ENCODE measurements at regions not wholly inside any gene's neighbourhood (a gene's known extent, or its start where the extent isn't known, plus 50 kb on each side); places are given as distances from the start of the nearest gene placed in this dataset.

GRCh38 chr5:8258801-8259200, 389.9 kb downstream of the MTRR start:
- no peak overlapping the region for H3K27ac ChIP-seq (ENCODE audit: extremely low read length, insufficient read depth, low read length)
- in situ Hi-C loops (cut with HindIII; ENCODE audit: extremely low pct_ligation_motif_present, low pct_unique_long_range_greater_than_20kb) (no loop called here), intact Hi-C loops (cut with micrococcal nuclease; ENCODE audit: unreplicated experiment) (no loop called here)
- DNase-seq (ENCODE audit: low spot score) (no peak), FAIRE-seq (no peak), ATAC-seq (no peak)
- no peak overlapping the region for H2AFZ ChIP-seq (ENCODE audit: low read length)
- CTCF ChIA-PET (ENCODE audit: low intra/inter-chr PET ratio, low total read pairs): no interaction called here
- no peak overlapping the region for H3K9ac ChIP-seq (ENCODE audit: insufficient read depth, low read depth, low read length)
- TF ChIP-seq MAFK (conservative IDR thresholded peaks at IDR 0.05 in 1 of 2, IDR thresholded peaks at IDR 0.05 in 1 of 2; ENCODE audit: low read length in 2 of 2) (peak; percentile 54 to 81; a peak in 2 of 4 replicates), NAIF1 (CRISPR knock-in tag; IDR thresholded peaks at IDR 0.05; ENCODE audit: borderline replicate concordance) (no peak), MAFF (IDR thresholded peaks at IDR 0.05; ENCODE audit: low read depth, low read length) (peak; percentile 67)
- 0% methylated on average over 3 of the region's 3 CpGs for WGBS (ENCODE audit: low lambda C conversion rate)
- POLR2A ChIA-PET: no interaction called here
- no peak overlapping the region for H3K4me3 ChIP-seq (replicated peaks in 1 of 3; ENCODE audit: insufficient read depth in 1 of 3, low read depth in 2 of 3, low read length in 3 of 3)
- H3K27me3 ChIP-seq (ENCODE audit: control insufficient read depth in 1 of 2, insufficient read depth in 2 of 2, low read length in 2 of 2): no peaks in the 10 kb centered on the region
- no peaks in the 10 kb centered on the region for H4K20me1 ChIP-seq (ENCODE audit: insufficient read depth, low read length)
- BruUV-seq (replicated peaks): no TSS peak
- no peaks in the 10 kb centered on the region for H3K79me2 ChIP-seq (ENCODE audit: insufficient read depth, low read length)
- peaks cover 17% of the 10 kb centered on the region for H3K9me3 ChIP-seq (ENCODE audit: low read length)
- no peaks in the 10 kb centered on the region for H3K4me1 ChIP-seq (ENCODE audit: insufficient read depth, low read length)
- no peaks in the 10 kb centered on the region for H3K36me3 ChIP-seq (replicated peaks in 1 of 2; ENCODE audit: control insufficient read depth in 1 of 2, insufficient read depth in 2 of 2, low read length in 2 of 2)
- H3K4me2 ChIP-seq (ENCODE audit: low read depth, low read length): no peak overlapping the region

GRCh38 chr5:8270246-8270645, 401.3 kb downstream of the MTRR start:
- POLR2A ChIA-PET: no interaction called here

More at GRCh38 chr5:8270246-8270645, 401.3 kb downstream of the MTRR start:
- intact Hi-C loops (cut with micrococcal nuclease; ENCODE audit: unreplicated experiment): no loop called here
- Histone ChIP-seq H3K36me3 (replicated peaks in 1 of 2; ENCODE audit: control insufficient read depth in 1 of 2, insufficient read depth in 2 of 2, low read length in 2 of 2) (no peaks in the 10 kb centered on the region), H3K4me1 (ENCODE audit: insufficient read depth, low read length) (no peaks in the 10 kb centered on the region), H3K4me3 (replicated peaks in 1 of 3; ENCODE audit: insufficient read depth in 1 of 3, low read depth in 2 of 3, low read length in 3 of 3) (no peak overlapping the region), H3K4me2 (ENCODE audit: low read depth, low read length) (no peak overlapping the region), H3K27me3 (ENCODE audit: control insufficient read depth in 1 of 2, insufficient read depth in 2 of 2, low read length in 2 of 2) (no peaks in the 10 kb centered on the region), H2AFZ (ENCODE audit: low read length) (no peak overlapping the region), H3K27ac (ENCODE audit: extremely low read length, insufficient read depth, low read length) (no peak overlapping the region), H3K9ac (ENCODE audit: insufficient read depth, low read depth, low read length) (no peak overlapping the region), H4K20me1 (ENCODE audit: insufficient read depth, low read length) (no peaks in the 10 kb centered on the region), H3K79me2 (ENCODE audit: insufficient read depth, low read length) (no peaks in the 10 kb centered on the region), H3K9me3 (ENCODE audit: low read length) (peaks cover 61% of the 10 kb centered on the region)
- in situ Hi-C loops (cut with HindIII; ENCODE audit: extremely low pct_ligation_motif_present, low pct_unique_long_range_greater_than_20kb): no loop called here
- CTCF ChIA-PET (ENCODE audit: low intra/inter-chr PET ratio, low total read pairs): no interaction called here
- TF ChIP-seq GABPB1 (CRISPR knock-in tag; IDR thresholded peaks at IDR 0.05) (no peak), ZNF780A (CRISPR knock-in tag; IDR thresholded peaks at IDR 0.05) (no peak), ZNF614 (CRISPR knock-in tag; IDR thresholded peaks at IDR 0.05; ENCODE audit: borderline replicate concordance) (no peak), EP300 (IDR thresholded peaks at IDR 0.05; ENCODE audit: low read depth in 2 of 2, low read length in 2 of 2) (no peak), EP300 (CRISPR knock-in tag; IDR thresholded peaks at IDR 0.05; ENCODE audit: borderline replicate concordance) (no peak), HNF4G (IDR thresholded peaks at IDR 0.05; ENCODE audit: borderline replicate concordance, low read depth, low read length) (no peak), HNF4G (CRISPR knock-in tag; IDR thresholded peaks at IDR 0.05; ENCODE audit: borderline replicate concordance, low read depth) (no peak), ZNF569 (CRISPR knock-in tag; IDR thresholded peaks at IDR 0.05; ENCODE audit: borderline replicate concordance) (no peak), KDM3A (CRISPR knock-in tag; IDR thresholded peaks at IDR 0.05; ENCODE audit: low read depth) (no peak)
- no peak for DNase-seq (ENCODE audit: low spot score)
- 0% methylated on average over 2 of the region's 2 CpGs for whole genome bisulfite sequencing (ENCODE audit: low lambda C conversion rate)
- no peak for FAIRE-seq
- no TSS peak for BruUV-seq (replicated peaks)
- ATAC-seq: no peak
